ENCODE measurements at regions not wholly inside any gene's neighbourhood (a gene's known extent, or its start where the extent isn't known, plus 50 kb on each side); places are given as distances from the start of the nearest gene placed in this dataset.
A peak's percentile ranks its signal among the peaks of the same experiment; 100 is the strongest.

DNA sequence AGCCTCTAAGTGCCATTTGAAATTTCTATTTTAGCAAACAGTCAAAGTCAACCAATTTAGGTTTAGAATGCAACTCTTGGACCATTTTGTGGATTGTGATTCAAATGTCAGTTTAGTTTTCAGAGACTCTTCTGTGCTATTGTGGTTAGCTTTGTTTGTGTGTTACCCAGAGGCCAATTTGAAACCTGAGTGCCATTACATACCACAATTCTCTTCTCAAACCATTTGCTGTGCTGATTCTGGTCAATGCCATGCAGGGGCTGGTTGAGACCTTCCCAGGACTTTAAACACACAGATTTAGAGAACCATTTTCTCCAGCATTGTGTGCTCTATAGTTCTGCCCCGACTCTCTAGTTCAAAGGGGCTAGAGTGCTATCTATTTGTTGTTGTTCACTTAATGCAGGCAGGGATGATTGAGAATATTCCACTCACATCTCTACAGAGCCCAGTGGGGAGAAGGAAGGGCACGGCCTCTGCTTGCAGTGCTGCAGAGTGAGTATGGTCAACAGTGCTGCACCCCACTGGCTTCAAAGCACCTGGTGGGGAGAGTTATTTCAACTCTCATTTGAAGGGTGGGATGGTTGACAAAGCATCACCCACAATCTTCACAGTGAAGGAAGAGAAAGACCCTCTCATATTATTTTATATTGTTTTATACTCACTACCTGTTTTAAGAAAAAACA lies 738.2 kb downstream of the COL12A1 start:
- no peak for TF ChIP-seq EP300 (IDR thresholded peaks at IDR 0.05)
- TF ChIP-seq, protein P1, sequence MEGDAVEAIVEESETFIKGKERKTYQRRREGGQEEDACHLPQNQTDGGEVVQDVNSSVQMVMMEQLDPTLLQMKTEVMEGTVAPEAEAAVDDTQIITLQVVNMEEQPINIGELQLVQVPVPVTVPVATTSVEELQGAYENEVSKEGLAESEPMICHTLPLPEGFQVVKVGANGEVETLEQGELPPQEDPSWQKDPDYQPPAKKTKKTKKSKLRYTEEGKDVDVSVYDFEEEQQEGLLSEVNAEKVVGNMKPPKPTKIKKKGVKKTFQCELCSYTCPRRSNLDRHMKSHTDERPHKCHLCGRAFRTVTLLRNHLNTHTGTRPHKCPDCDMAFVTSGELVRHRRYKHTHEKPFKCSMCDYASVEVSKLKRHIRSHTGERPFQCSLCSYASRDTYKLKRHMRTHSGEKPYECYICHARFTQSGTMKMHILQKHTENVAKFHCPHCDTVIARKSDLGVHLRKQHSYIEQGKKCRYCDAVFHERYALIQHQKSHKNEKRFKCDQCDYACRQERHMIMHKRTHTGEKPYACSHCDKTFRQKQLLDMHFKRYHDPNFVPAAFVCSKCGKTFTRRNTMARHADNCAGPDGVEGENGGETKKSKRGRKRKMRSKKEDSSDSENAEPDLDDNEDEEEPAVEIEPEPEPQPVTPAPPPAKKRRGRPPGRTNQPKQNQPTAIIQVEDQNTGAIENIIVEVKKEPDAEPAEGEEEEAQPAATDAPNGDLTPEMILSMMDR (IDR thresholded peaks at IDR 0.05): no peak
- no peak for TF ChIP-seq POLR2AphosphoS5 (IDR thresholded peaks at IDR 0.05)
- no peak for TF ChIP-seq POLR2A (IDR thresholded peaks at IDR 0.05)
- Histone ChIP-seq H3K36me3 (no peaks in the 10 kb centered on the region), H3K27me3 (no peaks in the 10 kb centered on the region), H3K27ac (no peak overlapping the region), H3K4me3 (no peak overlapping the region), H3K9me3 (no peaks in the 10 kb centered on the region), H3K4me1 (no peaks in the 10 kb centered on the region)
- intact Hi-C loops (cut with DNase I; ENCODE audit: low total_unique reads): no loop called here
- no peak for DNase-seq
- 85 to 96% (median 89%) methylated on average over 2 of the region's 2 CpGs for WGBS, 5 donors

DNA sequence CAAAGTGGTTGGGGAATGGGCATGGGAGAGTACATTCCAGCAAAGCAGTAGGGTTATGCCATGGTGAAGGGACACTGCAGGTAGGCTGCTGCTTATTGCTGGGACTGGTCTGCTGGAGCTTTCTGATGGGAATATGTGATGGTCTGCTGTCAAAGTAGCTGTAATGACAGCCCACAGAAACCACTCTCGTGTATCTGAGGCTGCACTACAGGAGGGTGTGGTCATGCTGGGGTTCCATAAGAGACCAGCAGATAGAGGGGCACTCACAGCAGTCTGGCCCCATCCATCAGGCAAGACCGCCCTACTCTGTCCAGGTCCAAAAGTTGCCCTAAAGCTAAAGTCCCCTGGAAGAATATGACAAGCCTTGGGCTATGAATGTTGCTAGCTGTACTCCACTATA lies 739.3 kb downstream of the COL12A1 start:
- no peaks in the 10 kb centered on the region for H3K27me3 ChIP-seq
- TF ChIP-seq POLR2AphosphoS5 (IDR thresholded peaks at IDR 0.05) (no peak), POLR2A (IDR thresholded peaks at IDR 0.05) (no peak), EP300 (IDR thresholded peaks at IDR 0.05) (no peak)
- TF ChIP-seq, protein P1 (IDR thresholded peaks at IDR 0.05): no peak
- DNase-seq: no peak
- no peaks in the 10 kb centered on the region for H3K9me3 ChIP-seq
- H3K4me3 ChIP-seq: no peak overlapping the region
- H3K4me1 ChIP-seq: no peaks in the 10 kb centered on the region
- no peak overlapping the region for H3K27ac ChIP-seq
- intact Hi-C loops (cut with DNase I; ENCODE audit: low total_unique reads): no loop called here
- 54 to 95% (median 90%) methylated on average over 2 of the region's 2 CpGs for WGBS, 5 donors
- no peaks in the 10 kb centered on the region for H3K36me3 ChIP-seq

DNA sequence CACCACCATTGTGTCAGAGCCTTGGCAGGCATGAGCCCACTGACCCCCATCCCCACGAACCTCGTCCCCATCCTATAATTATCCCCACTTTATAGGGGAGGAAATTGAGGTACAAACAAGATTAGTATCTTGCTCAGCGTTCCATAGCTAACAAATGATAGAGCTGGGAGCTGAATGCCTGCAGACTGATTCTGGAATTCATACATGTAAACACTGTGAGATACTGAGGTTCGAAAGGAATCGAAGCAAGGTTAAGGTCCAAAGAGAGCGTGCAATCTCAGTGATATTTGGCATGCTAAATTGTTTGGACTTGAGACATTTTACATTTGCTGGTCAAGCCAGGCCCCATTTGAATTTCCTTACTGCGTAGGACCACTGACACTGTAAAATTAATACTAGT lies 746.6 kb downstream of the COL12A1 start:
- intact Hi-C loops (cut with DNase I; ENCODE audit: low total_unique reads): no loop called here
- Histone ChIP-seq H3K4me1 (peaks cover 0 to 14% (median 6%) of the 10 kb centered on the region in 4 donors), H3K27me3 (no peaks in the 10 kb centered on the region), H3K36me3 (no peaks in the 10 kb centered on the region), H3K4me3 (no peak overlapping the region), H3K9me3 (no peaks in the 10 kb centered on the region), H3K27ac (no peak overlapping the region)
- TF ChIP-seq POLR2AphosphoS5 (IDR thresholded peaks at IDR 0.05) (no peak), EP300 (IDR thresholded peaks at IDR 0.05) (no peak), POLR2A (IDR thresholded peaks at IDR 0.05) (no peak)
- TF ChIP-seq, protein P1 (IDR thresholded peaks at IDR 0.05): no peak
- 29 to 46% (median 31%) methylated on average over 7 of the region's 7 CpGs for WGBS, 5 donors
- no peak for DNase-seq

DNA sequence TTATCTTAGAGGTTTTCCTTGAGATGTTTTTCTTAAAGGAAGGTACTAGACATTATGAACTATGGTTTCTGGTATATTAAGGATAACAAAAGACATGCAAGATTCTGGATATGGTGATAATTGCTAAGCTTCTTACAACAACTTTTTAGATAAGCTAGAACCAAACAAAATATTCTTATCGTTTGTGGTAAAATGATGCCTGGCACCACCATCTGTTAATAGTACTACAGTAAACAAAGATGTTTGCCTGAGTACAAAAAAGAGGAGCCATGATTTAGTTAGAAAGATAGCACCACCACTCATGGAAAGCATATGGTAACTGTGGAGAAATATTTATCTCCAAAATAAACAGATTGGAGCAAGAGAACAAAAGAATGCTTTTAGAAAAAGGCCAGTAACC lies 747.3 kb downstream of the COL12A1 start:
- Histone ChIP-seq H3K27me3 (no peaks in the 10 kb centered on the region), H3K36me3 (no peaks in the 10 kb centered on the region), H3K4me1 (peaks cover 0 to 14% (median 6%) of the 10 kb centered on the region in 4 donors), H3K9me3 (no peaks in the 10 kb centered on the region), H3K27ac (no peak overlapping the region), H3K4me3 (no peak overlapping the region)
- WGBS, 5 donors: 18 to 41% (median 27%) methylated on average over 1 of the region's 1 CpG
- DNase-seq: peak in 1 of 2 donors; percentile 13
- intact Hi-C loops (cut with DNase I; ENCODE audit: low total_unique reads): no loop called here
- TF ChIP-seq EP300 (IDR thresholded peaks at IDR 0.05) (no peak), POLR2A (IDR thresholded peaks at IDR 0.05) (no peak), POLR2AphosphoS5 (IDR thresholded peaks at IDR 0.05) (no peak)
- TF ChIP-seq, protein P1 (IDR thresholded peaks at IDR 0.05): no peak

Measured in stomach (tissue), 8 donors.